Retinal pigment epithelial cell (primary cell): ENCODE measurements at regions not wholly inside any gene's neighbourhood (a gene's known extent, or its start where the extent isn't known, plus 50 kb on each side); places are given as distances from the start of the nearest gene placed in this dataset.

Experiments
- DNase-seq: peaks from one replicate; pipeline ENCODE4 v3.0.0-alpha.2; 2010; ENCODE audit warnings: low read depth
- H3K4me3 ChIP-seq: 2 replicates; pipeline ENCODE4 v1.5.1; 2011; ENCODE audit warnings: mild to moderate bottlenecking, low read length, control low read depth, moderate library complexity
- TF ChIP-seq, protein P1 (sequence below): conservative IDR thresholded peaks from 2 replicates; pipeline ENCODE4 v1.5.1; 2011; ENCODE audit warnings: low read depth, low read length, control low read depth, inconsistent platforms

DNA sequence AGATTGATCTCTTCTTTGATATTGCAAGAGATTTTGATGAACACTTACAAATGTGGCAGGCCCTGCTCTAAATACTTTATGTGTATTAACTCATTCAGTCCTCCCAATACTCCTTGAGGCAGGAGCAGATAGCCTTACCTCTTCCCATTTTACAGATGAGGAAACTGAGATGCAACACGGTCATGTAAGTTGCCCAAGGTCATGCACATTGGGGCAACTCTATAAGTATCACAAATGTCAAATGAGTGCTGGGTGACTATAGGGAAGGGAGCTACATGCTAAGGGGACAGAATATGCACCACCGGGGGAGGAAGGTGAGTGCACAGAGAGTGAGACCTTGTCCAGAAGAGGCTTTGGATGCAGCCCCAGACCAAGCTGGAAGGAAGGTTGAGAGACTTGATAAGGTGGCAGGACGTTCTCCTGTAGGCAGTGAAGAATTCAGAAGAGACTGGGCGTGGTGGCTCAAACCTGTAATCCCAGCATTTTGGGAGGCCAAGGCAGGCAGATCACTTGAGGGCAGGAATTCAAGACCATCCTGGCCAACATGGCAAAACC lies 132.3 kb upstream of the PWP1 start:
- TF ChIP-seq, protein P1, sequence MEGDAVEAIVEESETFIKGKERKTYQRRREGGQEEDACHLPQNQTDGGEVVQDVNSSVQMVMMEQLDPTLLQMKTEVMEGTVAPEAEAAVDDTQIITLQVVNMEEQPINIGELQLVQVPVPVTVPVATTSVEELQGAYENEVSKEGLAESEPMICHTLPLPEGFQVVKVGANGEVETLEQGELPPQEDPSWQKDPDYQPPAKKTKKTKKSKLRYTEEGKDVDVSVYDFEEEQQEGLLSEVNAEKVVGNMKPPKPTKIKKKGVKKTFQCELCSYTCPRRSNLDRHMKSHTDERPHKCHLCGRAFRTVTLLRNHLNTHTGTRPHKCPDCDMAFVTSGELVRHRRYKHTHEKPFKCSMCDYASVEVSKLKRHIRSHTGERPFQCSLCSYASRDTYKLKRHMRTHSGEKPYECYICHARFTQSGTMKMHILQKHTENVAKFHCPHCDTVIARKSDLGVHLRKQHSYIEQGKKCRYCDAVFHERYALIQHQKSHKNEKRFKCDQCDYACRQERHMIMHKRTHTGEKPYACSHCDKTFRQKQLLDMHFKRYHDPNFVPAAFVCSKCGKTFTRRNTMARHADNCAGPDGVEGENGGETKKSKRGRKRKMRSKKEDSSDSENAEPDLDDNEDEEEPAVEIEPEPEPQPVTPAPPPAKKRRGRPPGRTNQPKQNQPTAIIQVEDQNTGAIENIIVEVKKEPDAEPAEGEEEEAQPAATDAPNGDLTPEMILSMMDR, result no peak
- H3K4me3 ChIP-seq, result no peak overlapping the region
- no peak for DNase-seq

DNA sequence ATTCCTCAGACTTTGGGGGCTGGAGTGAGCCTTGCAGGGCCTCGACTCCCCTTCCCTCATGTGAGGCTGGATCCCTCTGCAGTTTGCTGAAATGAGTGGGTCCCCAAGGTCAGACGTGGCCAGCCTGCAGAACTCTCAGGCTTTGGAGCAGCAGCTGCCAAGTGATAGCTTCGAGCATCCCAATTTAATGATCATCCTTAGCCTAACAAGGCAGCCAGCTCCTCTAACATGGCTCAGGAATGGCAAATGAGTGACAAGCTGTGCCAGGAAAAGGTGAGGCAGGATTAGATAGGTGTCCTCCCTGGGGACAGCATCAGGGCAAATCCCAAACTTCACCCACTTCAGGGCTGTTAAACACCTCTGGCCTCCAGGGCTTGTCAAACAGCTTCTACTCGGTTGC lies 130.7 kb upstream of the PWP1 start:
- no peak for DNase-seq
- no peak overlapping the region for H3K4me3 ChIP-seq
- TF ChIP-seq, protein P1, result no peak

DNA sequence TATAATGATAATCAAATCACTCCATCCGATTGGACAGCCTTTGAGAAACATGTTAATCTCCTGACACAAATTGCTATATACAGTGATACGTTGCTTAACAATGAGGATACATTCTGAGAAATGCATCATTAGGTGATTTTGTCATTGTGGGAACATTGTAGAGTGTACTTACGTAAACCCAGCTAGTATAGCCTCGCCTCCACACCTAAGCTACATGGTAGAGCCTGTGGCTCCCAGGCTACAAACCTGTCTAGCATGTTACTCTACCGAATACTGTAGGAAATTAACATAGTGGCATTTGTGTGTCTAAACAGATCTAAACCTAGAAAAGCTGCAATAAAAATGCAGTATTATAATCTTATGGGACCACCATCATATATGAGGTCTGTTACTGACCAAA lies 128.6 kb upstream of the PWP1 start:
- TF ChIP-seq, protein P1, result no peak
- DNase-seq, result no peak
- no peak overlapping the region for H3K4me3 ChIP-seq

DNA sequence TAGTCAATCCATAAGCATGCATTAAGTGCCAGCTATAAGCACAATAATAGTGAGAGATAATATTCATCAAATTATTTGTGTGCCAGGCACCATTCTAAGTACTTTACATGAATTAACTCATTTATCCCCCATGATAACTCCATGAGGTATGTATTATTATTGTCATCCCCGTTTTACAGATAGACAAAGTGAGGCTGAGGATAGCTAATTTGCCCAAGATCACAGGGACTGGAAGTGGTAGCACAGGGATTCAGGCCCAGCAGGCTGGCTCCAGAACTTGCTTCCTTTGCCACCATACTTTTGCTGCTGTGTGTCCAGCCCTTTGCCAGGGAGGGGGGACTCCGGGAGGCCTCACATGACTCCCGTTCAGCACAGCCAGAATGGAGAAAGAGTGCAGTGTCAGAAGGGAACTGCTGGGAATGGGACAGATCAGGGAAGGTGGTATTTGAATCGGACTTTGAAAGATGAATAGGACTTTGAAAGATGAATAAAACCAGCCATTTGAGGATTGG lies 128.0 kb upstream of the PWP1 start:
- no peak overlapping the region for H3K4me3 ChIP-seq
- TF ChIP-seq, protein P1, result no peak
- DNase-seq, result no peak

DNA sequence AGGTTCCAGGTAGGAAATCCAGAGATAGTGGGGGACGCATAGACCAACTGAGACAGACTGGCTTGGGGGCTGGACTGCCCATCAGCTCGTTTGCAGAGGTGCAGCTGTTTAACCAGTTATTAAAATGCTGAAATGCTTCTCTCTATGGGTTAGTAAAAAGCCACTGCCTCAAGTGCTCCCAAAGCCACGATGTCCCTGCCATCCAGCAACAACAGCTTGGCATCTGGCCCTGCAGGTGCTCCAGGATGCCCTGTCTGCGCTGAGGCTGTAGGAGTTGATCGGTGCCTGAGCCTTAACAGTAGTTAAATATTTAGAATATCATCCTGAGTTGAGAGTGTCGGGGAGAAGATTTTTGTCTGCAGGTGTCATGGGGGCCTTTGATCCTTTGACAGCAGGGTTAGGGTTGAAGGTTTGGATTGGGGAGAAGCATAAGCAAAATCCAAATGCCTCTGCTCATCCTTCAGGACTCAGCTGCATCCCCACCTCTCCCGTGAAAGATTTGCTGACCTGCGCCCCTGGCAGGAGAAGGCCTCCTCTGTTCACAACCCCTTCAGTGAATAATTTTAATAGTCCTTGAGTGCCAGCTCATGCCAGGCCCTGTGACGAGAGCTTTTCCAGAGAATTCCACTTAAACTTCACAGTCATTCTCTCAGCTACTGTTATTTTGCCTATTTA lies 127.3 kb upstream of the PWP1 start:
- TF ChIP-seq, protein P1, result no peak
- H3K4me3 ChIP-seq, result no peak overlapping the region
- DNase-seq, result no peak

DNA sequence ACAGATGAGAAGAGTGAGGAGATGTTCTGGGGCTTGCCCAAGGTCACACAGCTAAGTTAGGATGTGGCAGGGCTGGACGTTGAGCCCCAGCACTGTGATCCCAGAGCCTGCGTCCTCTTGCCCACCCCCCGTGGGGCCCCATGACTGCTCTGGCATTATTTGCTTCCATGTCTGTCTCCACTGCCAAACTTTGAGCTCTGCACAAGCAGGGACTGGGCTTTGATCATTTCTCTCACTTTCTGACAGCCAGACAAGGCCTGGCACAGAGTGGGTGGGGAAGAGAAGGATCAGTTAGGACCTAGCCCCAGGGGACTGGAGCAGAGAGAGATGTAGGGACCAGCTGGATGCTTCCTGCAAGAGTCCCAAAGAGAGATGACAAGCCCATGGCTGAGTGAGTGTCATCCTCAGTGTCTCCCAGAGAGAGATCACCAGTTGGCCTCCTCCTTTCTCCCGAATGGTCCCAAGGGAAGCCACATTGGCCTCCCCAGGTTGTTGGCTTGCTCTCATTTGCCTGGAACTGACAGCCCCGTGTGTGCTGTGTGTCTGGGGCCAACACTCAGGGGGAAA lies 126.7 kb upstream of the PWP1 start:
- TF ChIP-seq, protein P1, result no peak

More for the DNA sequence above, 126.7 kb upstream of the PWP1 start:
- no peak overlapping the region for H3K4me3 ChIP-seq
- DNase-seq, result no peak
